ENCODE measurements at regions not wholly inside any gene's neighbourhood (a gene's known extent, or its start where the extent isn't known, plus 50 kb on each side); places are given as distances from the start of the nearest gene placed in this dataset.

- H4K20me1 ChIP-seq (ENCODE audit: insufficient read depth, low read length), result no peaks in the 10 kb centered on the region
- H2AFZ ChIP-seq (ENCODE audit: low read length), result no peak overlapping the region
- no peak overlapping the region for H3K4me3 ChIP-seq (ENCODE audit: low read depth, low read length, poor library complexity, severe bottlenecking)
- no peaks in the 10 kb centered on the region for H3K4me1 ChIP-seq (ENCODE audit: insufficient read depth, low read length, severe bottlenecking)
- no peak overlapping the region for H3K4me2 ChIP-seq (ENCODE audit: low read length)
- no peaks in the 10 kb centered on the region for H3K27me3 ChIP-seq (ENCODE audit: insufficient read depth, low read length)
- TF ChIP-seq CTCF (IDR thresholded peaks at IDR 0.05; ENCODE audit: low read length) (no peak), EZH2 (IDR thresholded peaks at IDR 0.05; ENCODE audit: borderline replicate concordance, low read length) (no peak)
- no peaks in the 10 kb centered on the region for H3K36me3 ChIP-seq (ENCODE audit: insufficient read depth, low read length)
- no peaks in the 10 kb centered on the region for H3F3A ChIP-seq (ENCODE audit: insufficient read depth, low read length)
- no peaks in the 10 kb centered on the region for H3K9me3 ChIP-seq (ENCODE audit: low read length)
- no peak overlapping the region for H3K27ac ChIP-seq (ENCODE audit: low read depth, low read length, poor library complexity, severe bottlenecking)
- no peak overlapping the region for H3K9ac ChIP-seq (ENCODE audit: low read length)
- H3K79me2 ChIP-seq (ENCODE audit: insufficient read depth, low read length), result no peaks in the 10 kb centered on the region
- no peaks in the 10 kb centered on the region for H3K9me2 ChIP-seq (ENCODE audit: low read depth, low read length)
Observed at GRCh38 chr3:94787734-94788270, 724.9 kb downstream of the NSUN3 start.

- no peaks in the 10 kb centered on the region for H3K4me1 ChIP-seq (ENCODE audit: insufficient read depth, low read length, severe bottlenecking)
- TF ChIP-seq CTCF (IDR thresholded peaks at IDR 0.05; ENCODE audit: low read length) (no peak), EZH2 (IDR thresholded peaks at IDR 0.05; ENCODE audit: borderline replicate concordance, low read length) (no peak)
- H3K27me3 ChIP-seq (ENCODE audit: insufficient read depth, low read length), result no peaks in the 10 kb centered on the region
- H3K36me3 ChIP-seq (ENCODE audit: insufficient read depth, low read length), result no peaks in the 10 kb centered on the region
- no peak overlapping the region for H3K27ac ChIP-seq (ENCODE audit: low read depth, low read length, poor library complexity, severe bottlenecking)
- no peaks in the 10 kb centered on the region for H3K9me2 ChIP-seq (ENCODE audit: low read depth, low read length)
- no peaks in the 10 kb centered on the region for H3K79me2 ChIP-seq (ENCODE audit: insufficient read depth, low read length)
- no peaks in the 10 kb centered on the region for H3K9me3 ChIP-seq (ENCODE audit: low read length)
- H3K4me2 ChIP-seq (ENCODE audit: low read length), result no peak overlapping the region
- H3K4me3 ChIP-seq (ENCODE audit: low read depth, low read length, poor library complexity, severe bottlenecking), result no peak overlapping the region
- no peak overlapping the region for H3K9ac ChIP-seq (ENCODE audit: low read length)
- no peaks in the 10 kb centered on the region for H4K20me1 ChIP-seq (ENCODE audit: insufficient read depth, low read length)
- no peaks in the 10 kb centered on the region for H3F3A ChIP-seq (ENCODE audit: insufficient read depth, low read length)
- H2AFZ ChIP-seq (ENCODE audit: low read length), result no peak overlapping the region
Observed at GRCh38 chr3:94794563-94794962, 731.7 kb downstream of the NSUN3 start.

GRCh38 chr3:94799420-94800060 lies 736.7 kb downstream of the NSUN3 start:
- Histone ChIP-seq H3K79me2 (ENCODE audit: insufficient read depth, low read length) (no peaks in the 10 kb centered on the region), H3F3A (ENCODE audit: insufficient read depth, low read length) (no peaks in the 10 kb centered on the region), H3K4me2 (ENCODE audit: low read length) (no peak overlapping the region), H3K9ac (ENCODE audit: low read length) (no peak overlapping the region), H4K20me1 (ENCODE audit: insufficient read depth, low read length) (no peaks in the 10 kb centered on the region), H3K4me3 (ENCODE audit: low read depth, low read length, poor library complexity, severe bottlenecking) (no peak overlapping the region), H3K4me1 (ENCODE audit: insufficient read depth, low read length, severe bottlenecking) (no peaks in the 10 kb centered on the region), H3K27me3 (ENCODE audit: insufficient read depth, low read length) (no peaks in the 10 kb centered on the region), H3K36me3 (ENCODE audit: insufficient read depth, low read length) (no peaks in the 10 kb centered on the region), H3K9me3 (ENCODE audit: low read length) (no peaks in the 10 kb centered on the region), H3K27ac (ENCODE audit: low read depth, low read length, poor library complexity, severe bottlenecking) (no peak overlapping the region), H3K9me2 (ENCODE audit: low read depth, low read length) (no peaks in the 10 kb centered on the region), H2AFZ (ENCODE audit: low read length) (no peak overlapping the region)
- TF ChIP-seq CTCF (IDR thresholded peaks at IDR 0.05; ENCODE audit: low read length), result no peak
- no peak for TF ChIP-seq EZH2 (IDR thresholded peaks at IDR 0.05; ENCODE audit: borderline replicate concordance, low read length)
